ENCODE measurements at regions not wholly inside any gene's neighbourhood (a gene's known extent, or its start where the extent isn't known, plus 50 kb on each side); places are given as distances from the start of the nearest gene placed in this dataset.
"Not testable (repeated sequence)": the region's sequence is repeated elsewhere in the genome, so short reads cannot be mapped to it uniquely, and the experiment has no call there.

GRCh38 chr4:179048839-179049453 is 1606.7 kb upstream of the AGA start:
- DNase-seq, result no peak

DNA sequence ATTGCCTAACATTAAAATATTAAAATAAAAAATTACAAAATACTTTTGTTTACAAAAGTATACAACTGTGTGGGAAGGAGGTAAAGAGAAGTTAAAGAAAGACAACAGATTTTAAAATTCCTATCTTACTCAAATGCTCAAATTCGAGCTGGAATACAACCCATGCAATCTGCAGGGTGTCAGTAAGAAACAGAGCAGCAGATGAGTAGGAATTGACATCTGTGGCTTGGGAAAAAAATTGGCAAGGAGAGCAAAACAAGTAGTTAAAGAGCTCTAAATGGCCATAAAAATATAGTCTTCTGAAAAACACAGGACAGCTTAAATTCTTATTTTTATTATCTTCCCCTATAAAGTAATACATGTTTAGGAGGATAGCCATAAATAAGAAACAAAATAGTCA is 1609.0 kb upstream of the AGA start:
- no peak for DNase-seq

- DNase-seq, result no peak
Measured at GRCh38 chr4:179059396-179059795, 1617.2 kb upstream of the AGA start.

- not testable (repeated sequence) for DNase-seq
Measured at GRCh38 chr4:179066254-179066653, 1624.0 kb upstream of the AGA start.

DNA sequence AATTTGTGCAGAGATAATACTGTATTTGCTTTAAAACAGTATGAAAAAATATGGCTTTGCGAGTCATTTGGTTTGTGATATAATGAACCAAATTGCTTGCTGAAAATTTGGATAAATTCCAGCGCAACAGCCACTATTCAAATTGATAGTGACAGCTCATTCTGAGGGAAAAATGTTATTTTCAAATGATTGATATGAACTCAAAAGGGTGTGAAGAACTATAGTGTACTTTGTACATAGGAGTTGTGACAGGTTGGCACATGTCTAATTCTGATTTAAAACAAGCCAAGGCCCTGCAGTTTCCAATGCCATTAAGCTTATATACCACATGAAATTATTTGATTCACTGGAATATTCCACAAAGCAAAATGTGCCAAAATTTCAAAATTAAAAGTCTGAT is 1628.9 kb upstream of the AGA start:
- DNase-seq, result no peak

DNA sequence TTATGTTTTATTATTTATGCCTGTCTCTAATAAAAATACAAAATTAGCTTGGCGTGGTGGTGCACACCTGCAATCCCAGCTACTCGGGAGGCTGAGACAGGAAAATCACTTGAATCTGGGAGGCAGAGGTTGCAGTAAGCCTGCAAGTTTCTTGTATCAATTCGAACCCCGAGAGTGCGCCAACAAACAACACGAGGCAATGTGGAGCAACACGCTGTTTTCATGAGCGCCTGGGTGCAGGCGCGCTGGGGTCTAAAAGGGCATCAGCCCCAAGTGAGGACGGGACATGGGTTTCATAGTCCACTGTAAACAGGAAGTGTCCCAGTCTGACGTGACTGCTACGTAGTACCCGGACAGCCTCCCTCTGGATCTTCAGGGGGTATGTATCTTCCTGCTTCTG is 1634.6 kb upstream of the AGA start:
- no peak for DNase-seq

GRCh38 chr4:179095585-179096221 is 1653.5 kb upstream of the AGA start:
- DNase-seq, result no peak

DNA sequence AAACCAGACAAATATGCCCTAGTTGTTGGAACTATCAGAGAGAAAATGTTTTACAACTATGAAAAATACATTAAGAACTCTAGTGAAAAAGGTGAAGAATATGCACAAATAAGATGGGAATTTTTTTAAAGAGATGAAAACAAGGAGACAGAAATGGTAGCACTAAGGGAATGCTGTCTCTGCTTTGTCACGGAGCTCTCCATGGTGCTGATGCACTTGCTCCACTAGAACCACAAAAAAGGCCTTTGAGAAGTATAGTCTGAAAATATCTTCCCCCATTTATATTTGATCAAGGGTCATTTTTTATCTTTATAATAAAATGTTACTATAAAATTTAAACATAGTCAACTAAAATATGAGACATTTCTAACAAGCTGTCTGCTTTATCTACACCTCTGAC is 1655.5 kb upstream of the AGA start:
- DNase-seq, result no peak

- no peak for DNase-seq
Measured at GRCh38 chr4:179110356-179110755, 1668.1 kb upstream of the AGA start.

- DNase-seq, result no peak
Measured at GRCh38 chr4:179110816-179111215, 1668.6 kb upstream of the AGA start.

- DNase-seq, result no peak
Measured at GRCh38 chr4:179112441-179113170, 1670.4 kb upstream of the AGA start.

- no peak for DNase-seq
Measured at GRCh38 chr4:179114615-179115014, 1672.4 kb upstream of the AGA start.

GRCh38 chr4:179116011-179116410 is 1673.8 kb upstream of the AGA start:
- DNase-seq, result no peak

DNA sequence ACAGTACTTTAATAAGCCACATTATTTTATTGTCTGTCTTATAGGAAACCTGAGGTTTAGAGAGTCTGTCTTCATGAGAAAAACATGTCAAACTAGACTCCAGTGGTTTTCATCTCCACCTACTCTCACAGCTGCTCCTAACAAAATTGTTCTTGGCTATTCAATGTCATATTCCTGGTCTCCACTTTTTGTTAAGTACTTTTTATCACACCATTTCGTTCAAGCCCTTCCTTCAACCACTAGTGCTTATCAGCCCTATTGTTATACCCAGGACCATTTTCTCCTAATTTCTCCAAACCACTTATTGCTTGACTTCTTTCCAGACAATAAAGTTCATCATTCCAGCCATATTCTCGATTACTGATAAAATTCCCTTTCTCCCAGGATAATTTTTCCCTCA is 1674.3 kb upstream of the AGA start:
- DNase-seq, result no peak

DNA sequence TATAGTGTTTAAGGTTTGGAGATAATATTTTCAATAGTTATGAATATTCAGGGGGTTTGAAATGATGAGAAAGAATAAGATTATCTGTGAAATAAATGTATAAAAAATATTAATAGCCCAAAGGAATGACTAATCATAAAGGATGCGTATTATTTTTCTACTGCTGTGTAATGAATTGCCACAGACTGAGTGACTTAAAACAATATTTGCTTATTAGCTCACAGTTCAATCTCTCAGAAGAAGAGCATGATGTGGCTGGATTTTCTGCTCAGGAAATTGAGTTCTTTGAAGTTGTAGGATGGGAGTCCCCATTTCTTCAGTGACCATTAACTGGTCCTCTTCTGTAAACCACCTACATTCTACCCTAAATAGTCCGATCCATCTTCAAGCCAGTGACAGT is 1680.8 kb upstream of the AGA start:
- no peak for DNase-seq

DNA sequence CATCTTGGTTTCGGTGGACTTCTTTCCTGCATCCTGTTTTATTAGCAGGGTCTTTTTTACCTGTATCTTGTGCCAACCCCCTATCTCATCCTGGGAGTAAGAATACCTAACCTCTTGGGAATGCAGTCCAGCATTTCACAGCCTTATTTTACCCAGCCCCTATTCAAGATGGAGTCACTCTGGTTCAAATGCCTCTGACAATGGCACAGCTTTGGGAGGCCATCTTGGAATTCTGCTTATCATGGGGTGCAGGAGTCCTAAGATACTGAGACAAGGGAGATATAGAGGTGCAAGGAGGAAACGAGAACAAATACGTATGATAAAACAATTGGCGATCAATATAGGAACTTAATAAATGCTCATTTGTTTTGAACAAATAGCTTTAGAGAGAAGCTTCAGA is 1682.2 kb upstream of the AGA start:
- DNase-seq, result no peak

- DNase-seq, result no peak
Measured at GRCh38 chr4:179124957-179125356, 1682.7 kb upstream of the AGA start.

DNA sequence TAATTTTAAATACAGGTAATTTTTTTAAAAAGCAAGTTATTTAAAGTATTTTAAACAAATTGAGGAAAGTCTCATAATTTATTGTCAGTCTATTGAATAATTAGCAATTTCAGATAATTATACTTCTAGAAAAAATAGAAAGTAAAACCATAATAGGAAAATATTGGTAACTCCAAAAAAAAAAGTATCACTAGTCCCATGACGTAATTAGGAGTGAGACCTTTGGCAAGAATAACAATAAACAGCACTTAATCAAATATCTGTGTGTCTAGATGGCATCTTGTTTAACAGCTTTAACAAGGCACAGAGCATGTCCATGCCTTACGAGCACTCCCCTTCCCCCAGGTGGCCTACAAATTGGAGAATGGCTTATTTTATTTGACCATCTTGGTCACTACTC is 1683.6 kb upstream of the AGA start:
- DNase-seq, result no peak

DNA sequence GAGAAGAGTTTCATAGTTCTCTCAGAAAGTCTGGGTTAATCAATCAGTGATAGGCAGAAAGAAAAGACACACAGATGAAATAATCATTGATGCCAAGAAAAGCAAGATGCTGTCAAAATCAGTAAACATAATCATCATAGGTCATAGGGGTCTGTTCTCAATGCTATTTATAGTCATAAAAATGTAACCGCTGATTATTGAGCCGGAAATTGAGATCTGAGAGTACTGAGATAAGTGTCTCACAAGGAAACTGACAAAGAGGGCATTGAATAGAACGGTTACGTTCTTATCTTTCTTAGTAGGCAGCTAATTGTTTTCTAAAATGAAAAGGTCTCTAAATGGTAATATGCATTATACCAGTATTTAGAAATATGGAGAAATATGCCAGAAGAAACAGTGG is 1686.1 kb upstream of the AGA start:
- no peak for DNase-seq

- DNase-seq, result no peak
Measured at GRCh38 chr4:179130122-179130714, 1688.0 kb upstream of the AGA start.

GRCh38 chr4:179145746-179146525 is 1703.7 kb upstream of the AGA start:
- no peak for DNase-seq

DNA sequence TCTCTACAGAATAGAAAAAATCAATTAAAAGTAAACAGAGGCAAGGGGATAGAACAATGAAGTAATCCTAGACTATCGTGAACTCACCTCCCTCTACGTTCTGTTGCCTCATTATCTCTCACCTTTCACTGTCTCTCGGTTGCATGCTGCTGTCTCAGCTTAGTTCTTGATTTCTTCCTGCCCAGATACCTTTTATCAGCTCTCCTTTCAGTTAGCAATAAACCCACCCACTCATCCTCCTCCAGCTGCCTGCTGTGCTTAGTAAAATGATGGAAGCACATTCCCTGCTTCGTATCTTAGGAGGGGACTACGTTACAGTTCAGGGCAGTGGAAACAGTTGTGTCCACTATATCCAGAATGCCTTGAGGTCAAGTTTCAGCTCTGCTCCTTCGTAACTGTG is 1709.5 kb upstream of the AGA start:
- DNase-seq, result no peak

DNA sequence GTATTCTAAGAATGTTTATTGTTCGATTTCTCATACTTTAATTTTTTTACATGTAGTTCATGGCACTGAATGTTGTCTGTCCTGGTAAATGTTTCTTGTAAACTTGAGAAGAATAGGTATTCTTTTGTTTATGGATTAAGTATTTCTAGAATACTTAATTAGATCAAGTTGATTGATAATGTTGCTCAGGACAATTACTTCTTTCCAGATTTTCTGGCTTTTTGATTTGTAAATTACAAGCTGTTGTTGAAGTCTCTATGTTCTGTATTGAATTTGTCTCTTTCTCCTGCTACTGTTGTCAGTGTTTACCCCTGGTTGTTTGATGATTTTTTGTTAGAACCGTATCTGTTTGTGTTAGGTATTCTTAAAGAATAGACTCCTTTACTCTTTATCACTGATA is 1720.9 kb upstream of the AGA start:
- DNase-seq, result no peak
